ENCODE measurements at regions not wholly inside any gene's neighbourhood (a gene's known extent, or its start where the extent isn't known, plus 50 kb on each side); places are given as distances from the start of the nearest gene placed in this dataset.

DNA sequence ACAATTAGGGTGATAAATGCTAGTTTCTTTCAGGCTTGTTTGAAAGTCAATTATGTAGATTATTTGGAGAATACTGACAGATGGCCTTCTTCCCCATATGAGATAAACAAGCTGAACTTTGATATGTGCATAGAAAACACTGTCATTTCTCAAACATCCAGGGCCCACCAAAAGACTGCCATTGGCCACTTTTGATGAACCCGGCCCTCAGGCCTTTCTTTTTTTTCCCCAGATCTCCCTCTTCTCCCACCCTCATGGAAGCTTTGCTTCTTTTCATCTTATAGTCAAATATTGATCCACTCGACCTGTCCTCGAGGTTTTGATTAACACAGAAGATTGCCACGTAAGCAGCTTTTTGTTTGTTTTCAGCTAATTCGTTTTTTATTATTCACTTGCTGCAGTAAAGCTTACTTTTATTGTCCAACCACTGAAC is 377.4 kb downstream of the SMARCA1 start:
- Histone ChIP-seq H2AFZ (ENCODE audit: low read depth, low read length) (no peak overlapping the region), H3K9me3 (ENCODE audit: low read length) (no peaks in the 10 kb centered on the region), H3K9ac (ENCODE audit: low read length) (no peak overlapping the region), H3K4me3 (ENCODE audit: low read length) (no peak overlapping the region), H3K4me2 (ENCODE audit: low read length) (no peak overlapping the region), H3K27me3 (ENCODE audit: insufficient read depth, low read depth, low read length) (no peaks in the 10 kb centered on the region), H3K36me3 (ENCODE audit: insufficient read depth, low read length) (no peaks in the 10 kb centered on the region), H3F3A (ENCODE audit: insufficient read depth, low read length, poor library complexity, severe bottlenecking) (no peaks in the 10 kb centered on the region), H3K79me2 (replicated peaks; ENCODE audit: insufficient read depth, low read length) (no peaks in the 10 kb centered on the region), H3K9me2 (ENCODE audit: insufficient read depth, low read length) (no peaks in the 10 kb centered on the region), H4K20me1 (ENCODE audit: insufficient read depth) (no peaks in the 10 kb centered on the region), H3K27ac (ENCODE audit: low read length) (no peak overlapping the region)
- no peak for TF ChIP-seq EZH2 (IDR thresholded peaks at IDR 0.05; ENCODE audit: borderline replicate concordance, insufficient read depth, low read length, poor library complexity, severe bottlenecking)
- no peak for TF ChIP-seq TAF1 (IDR thresholded peaks at IDR 0.05; ENCODE audit: low read depth)
- TF ChIP-seq MXI1 (conservative IDR thresholded peaks at IDR 0.05; ENCODE audit: poor library complexity, severe bottlenecking) = no peak
- TF ChIP-seq RAD21 (conservative IDR thresholded peaks at IDR 0.05) = no peak
- no peak for TF ChIP-seq SMC3 (conservative IDR thresholded peaks at IDR 0.05; ENCODE audit: poor library complexity)
- TF ChIP-seq, protein P1, sequence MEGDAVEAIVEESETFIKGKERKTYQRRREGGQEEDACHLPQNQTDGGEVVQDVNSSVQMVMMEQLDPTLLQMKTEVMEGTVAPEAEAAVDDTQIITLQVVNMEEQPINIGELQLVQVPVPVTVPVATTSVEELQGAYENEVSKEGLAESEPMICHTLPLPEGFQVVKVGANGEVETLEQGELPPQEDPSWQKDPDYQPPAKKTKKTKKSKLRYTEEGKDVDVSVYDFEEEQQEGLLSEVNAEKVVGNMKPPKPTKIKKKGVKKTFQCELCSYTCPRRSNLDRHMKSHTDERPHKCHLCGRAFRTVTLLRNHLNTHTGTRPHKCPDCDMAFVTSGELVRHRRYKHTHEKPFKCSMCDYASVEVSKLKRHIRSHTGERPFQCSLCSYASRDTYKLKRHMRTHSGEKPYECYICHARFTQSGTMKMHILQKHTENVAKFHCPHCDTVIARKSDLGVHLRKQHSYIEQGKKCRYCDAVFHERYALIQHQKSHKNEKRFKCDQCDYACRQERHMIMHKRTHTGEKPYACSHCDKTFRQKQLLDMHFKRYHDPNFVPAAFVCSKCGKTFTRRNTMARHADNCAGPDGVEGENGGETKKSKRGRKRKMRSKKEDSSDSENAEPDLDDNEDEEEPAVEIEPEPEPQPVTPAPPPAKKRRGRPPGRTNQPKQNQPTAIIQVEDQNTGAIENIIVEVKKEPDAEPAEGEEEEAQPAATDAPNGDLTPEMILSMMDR (IDR thresholded peaks at IDR 0.05; ENCODE audit: poor library complexity, severe bottlenecking) = no peak
- no peak for TF ChIP-seq POLR2AphosphoS5 (IDR thresholded peaks at IDR 0.05)
- TF ChIP-seq, protein P2, sequence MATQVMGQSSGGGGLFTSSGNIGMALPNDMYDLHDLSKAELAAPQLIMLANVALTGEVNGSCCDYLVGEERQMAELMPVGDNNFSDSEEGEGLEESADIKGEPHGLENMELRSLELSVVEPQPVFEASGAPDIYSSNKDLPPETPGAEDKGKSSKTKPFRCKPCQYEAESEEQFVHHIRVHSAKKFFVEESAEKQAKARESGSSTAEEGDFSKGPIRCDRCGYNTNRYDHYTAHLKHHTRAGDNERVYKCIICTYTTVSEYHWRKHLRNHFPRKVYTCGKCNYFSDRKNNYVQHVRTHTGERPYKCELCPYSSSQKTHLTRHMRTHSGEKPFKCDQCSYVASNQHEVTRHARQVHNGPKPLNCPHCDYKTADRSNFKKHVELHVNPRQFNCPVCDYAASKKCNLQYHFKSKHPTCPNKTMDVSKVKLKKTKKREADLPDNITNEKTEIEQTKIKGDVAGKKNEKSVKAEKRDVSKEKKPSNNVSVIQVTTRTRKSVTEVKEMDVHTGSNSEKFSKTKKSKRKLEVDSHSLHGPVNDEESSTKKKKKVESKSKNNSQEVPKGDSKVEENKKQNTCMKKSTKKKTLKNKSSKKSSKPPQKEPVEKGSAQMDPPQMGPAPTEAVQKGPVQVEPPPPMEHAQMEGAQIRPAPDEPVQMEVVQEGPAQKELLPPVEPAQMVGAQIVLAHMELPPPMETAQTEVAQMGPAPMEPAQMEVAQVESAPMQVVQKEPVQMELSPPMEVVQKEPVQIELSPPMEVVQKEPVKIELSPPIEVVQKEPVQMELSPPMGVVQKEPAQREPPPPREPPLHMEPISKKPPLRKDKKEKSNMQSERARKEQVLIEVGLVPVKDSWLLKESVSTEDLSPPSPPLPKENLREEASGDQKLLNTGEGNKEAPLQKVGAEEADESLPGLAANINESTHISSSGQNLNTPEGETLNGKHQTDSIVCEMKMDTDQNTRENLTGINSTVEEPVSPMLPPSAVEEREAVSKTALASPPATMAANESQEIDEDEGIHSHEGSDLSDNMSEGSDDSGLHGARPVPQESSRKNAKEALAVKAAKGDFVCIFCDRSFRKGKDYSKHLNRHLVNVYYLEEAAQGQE (IDR thresholded peaks at IDR 0.05; ENCODE audit: borderline replicate concordance) = no peak
- no peak for TF ChIP-seq EP300 (conservative IDR thresholded peaks at IDR 0.05; ENCODE audit: poor library complexity, severe bottlenecking)

DNA sequence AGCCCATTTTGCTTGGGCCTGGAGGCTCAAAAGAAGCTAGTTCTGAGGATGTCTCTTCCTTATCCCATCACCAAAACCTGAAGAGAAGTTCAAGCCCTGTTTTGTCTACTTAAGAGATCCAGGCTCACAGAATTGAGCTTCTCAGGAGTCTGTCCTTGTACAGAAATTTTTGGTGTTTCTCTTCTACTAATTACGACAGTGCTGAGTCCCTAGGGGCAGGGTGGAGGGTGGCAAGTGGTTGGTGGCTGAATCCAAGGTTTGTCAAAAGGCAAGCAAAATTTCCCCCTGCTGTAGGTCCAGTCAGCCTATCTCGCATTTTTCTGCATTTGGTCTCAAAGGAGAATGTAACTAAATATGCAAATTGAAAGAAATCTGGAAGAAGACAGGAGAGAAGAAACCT is 377.9 kb downstream of the SMARCA1 start:
- H3F3A ChIP-seq (ENCODE audit: insufficient read depth, low read length, poor library complexity, severe bottlenecking) = no peaks in the 10 kb centered on the region
- no peak overlapping the region for H2AFZ ChIP-seq (ENCODE audit: low read depth, low read length)
- H3K36me3 ChIP-seq (ENCODE audit: insufficient read depth, low read length) = no peaks in the 10 kb centered on the region
- H3K4me2 ChIP-seq (ENCODE audit: low read length) = no peak overlapping the region
- H3K27ac ChIP-seq (ENCODE audit: low read length) = no peak overlapping the region
- no peak overlapping the region for H3K4me3 ChIP-seq (ENCODE audit: low read length)
- no peaks in the 10 kb centered on the region for H4K20me1 ChIP-seq (ENCODE audit: insufficient read depth)
- H3K9me2 ChIP-seq (ENCODE audit: insufficient read depth, low read length) = no peaks in the 10 kb centered on the region
- TF ChIP-seq SMC3 (conservative IDR thresholded peaks at IDR 0.05; ENCODE audit: poor library complexity) = no peak
- no peaks in the 10 kb centered on the region for H3K9me3 ChIP-seq (ENCODE audit: low read length)
- H3K79me2 ChIP-seq (replicated peaks; ENCODE audit: insufficient read depth, low read length) = no peaks in the 10 kb centered on the region
- H3K9ac ChIP-seq (ENCODE audit: low read length) = no peak overlapping the region
- no peaks in the 10 kb centered on the region for H3K27me3 ChIP-seq (ENCODE audit: insufficient read depth, low read depth, low read length)
